Erythroblast (primary cell): ENCODE measurements at regions not wholly inside any gene's neighbourhood (a gene's known extent, or its start where the extent isn't known, plus 50 kb on each side); places are given as distances from the start of the nearest gene placed in this dataset.

Experiments used
- GATA1 ChIP-seq: IDR thresholded peaks from 2 replicates; pipeline ENCODE4 v1.6.1; 2011; ENCODE audit warnings: low read depth, mild to moderate bottlenecking, control low read depth, low read length, moderate library complexity
- POLR2A ChIP-seq: IDR thresholded peaks from 2 replicates; pipeline ENCODE4 v1.6.1; 2011; ENCODE audit warnings: mild to moderate bottlenecking, low read length

- TF ChIP-seq POLR2A, result no peak
- TF ChIP-seq GATA1, result no peak
These were observed 334.8 kb upstream of the CAMK1G start for GRCh38 chr1:209248649-209249279.
